ENCODE measurements at regions not wholly inside any gene's neighbourhood (a gene's known extent, or its start where the extent isn't known, plus 50 kb on each side); places are given as distances from the start of the nearest gene placed in this dataset.
"Not testable (repeated sequence)": the region's sequence is repeated elsewhere in the genome, so short reads cannot be mapped to it uniquely, and the experiment has no call there.

DNA sequence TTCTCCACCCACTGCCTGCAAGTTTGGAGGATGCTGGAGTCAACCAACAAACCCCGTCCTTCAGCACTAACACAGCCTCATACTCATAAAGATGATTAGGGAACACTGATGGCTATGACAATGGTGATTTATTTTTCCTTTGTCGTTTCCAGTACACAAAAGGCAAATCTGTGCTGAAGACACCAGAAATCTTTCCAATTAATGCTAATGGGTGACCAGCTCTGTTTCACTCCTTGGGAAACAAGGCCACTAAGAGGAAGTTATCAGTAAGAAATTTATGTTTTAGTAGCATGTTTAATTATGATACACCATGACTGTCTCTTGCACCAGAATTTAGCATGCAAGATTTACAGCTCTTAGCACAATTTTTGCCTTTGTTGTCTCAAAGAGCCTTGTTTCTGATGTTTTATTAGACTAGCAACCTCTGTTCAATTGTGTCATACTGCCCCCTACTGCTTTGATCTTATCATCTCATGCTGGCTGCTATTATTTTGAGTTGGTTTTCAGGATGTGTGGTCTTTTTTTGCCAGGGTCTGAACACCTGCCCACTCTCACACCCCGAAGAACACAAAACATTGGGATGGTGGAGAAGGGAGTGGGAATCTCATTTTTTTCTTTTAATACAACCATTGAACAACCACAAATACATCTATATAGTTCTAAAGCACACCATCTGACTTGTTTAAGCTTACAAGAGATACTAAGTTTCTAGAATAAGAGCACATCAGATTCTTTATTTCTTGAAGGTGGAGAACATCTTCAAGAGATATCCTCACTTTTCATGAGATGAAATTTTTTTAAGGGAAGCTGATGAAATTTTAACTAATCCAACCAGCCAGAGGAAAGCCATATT lies 160.9 kb downstream of the SPTSSA start:
- DNase-seq (ENCODE audit: extremely low read depth in 1 of 2, low read depth in 1 of 2) = no peak

GRCh38 chr14:34300330-34300729 lies 161.7 kb downstream of the SPTSSA start:
- no peak for DNase-seq (ENCODE audit: extremely low read depth in 1 of 2, low read depth in 1 of 2)

GRCh38 chr14:34299360-34299759 lies 162.7 kb downstream of the SPTSSA start:
- no peak for DNase-seq (ENCODE audit: extremely low read depth in 1 of 2, low read depth in 1 of 2)

- no peak for DNase-seq (ENCODE audit: extremely low read depth in 1 of 2, low read depth in 1 of 2)
Observed at GRCh38 chr14:34297786-34298520, 164.1 kb downstream of the SPTSSA start.

GRCh38 chr14:34283590-34283989 lies 178.4 kb downstream of the SPTSSA start:
- no peak for DNase-seq (ENCODE audit: extremely low read depth in 1 of 2, low read depth in 1 of 2)

- DNase-seq (ENCODE audit: extremely low read depth in 1 of 2, low read depth in 1 of 2) = no peak
Observed at GRCh38 chr14:34277191-34277590, 184.8 kb downstream of the SPTSSA start.

GRCh38 chr14:34275530-34275929 lies 186.5 kb downstream of the SPTSSA start:
- DNase-seq (ENCODE audit: extremely low read depth in 1 of 2, low read depth in 1 of 2) = no peak

DNA sequence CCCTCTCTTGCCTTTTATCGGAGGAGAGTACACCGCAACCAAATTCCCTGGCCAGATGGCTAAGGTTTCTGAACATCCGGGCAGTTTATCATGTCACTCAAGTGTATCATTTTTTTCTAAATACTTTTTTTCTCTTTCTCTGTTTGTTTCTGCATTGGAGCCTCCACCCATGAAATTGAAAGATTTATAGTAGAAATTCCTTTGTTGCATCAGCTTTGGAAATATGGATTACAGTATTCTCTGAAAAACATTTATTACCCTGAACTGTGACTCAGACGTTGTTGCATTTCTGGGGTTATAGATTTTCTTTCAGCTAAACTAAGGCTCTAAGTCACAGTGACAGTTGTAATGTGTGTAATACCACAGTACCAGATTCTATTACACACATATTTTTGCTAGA lies 187.0 kb downstream of the SPTSSA start:
- no peak for DNase-seq (ENCODE audit: extremely low read depth in 1 of 2, low read depth in 1 of 2)

DNA sequence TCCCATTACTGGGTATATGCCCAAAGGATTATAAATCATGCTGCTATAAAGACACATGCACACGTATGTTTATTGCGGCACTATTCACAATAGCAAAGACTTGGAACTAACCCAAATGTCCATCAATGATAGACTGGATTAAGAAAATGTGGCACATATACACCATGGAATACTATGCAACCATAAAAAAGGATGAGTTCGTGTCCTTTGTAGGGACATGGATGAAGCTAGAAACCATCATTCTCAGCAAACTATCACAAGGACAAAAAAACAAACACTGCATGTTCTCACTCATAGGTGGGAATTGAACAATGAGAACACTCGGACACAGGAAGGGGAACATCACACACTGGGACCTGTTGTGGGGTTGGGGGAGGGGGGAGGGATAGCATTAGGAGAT lies 188.3 kb downstream of the SPTSSA start:
- DNase-seq (ENCODE audit: extremely low read depth in 1 of 2, low read depth in 1 of 2) = not testable (repeated sequence)

DNA sequence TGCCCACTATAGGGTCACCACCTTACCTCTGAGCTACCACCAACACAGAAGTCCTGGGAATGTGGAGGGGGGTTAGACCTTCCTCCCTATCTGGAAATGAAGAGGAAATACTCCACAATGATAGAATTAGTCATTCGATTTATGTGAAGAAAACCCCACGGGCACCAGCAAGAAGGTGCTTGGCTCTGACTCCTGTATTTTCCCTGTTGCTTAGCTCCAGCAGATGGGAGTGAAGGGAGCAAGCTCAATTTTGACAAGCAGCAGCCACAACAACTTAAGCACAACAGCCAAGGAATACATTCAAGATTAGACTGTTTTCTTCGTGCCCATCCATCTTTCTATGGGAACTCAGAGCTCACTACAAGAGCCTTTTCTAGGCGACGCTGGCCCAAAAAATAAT lies 191.7 kb downstream of the SPTSSA start:
- no peak for DNase-seq (ENCODE audit: extremely low read depth in 1 of 2, low read depth in 1 of 2)

DNA sequence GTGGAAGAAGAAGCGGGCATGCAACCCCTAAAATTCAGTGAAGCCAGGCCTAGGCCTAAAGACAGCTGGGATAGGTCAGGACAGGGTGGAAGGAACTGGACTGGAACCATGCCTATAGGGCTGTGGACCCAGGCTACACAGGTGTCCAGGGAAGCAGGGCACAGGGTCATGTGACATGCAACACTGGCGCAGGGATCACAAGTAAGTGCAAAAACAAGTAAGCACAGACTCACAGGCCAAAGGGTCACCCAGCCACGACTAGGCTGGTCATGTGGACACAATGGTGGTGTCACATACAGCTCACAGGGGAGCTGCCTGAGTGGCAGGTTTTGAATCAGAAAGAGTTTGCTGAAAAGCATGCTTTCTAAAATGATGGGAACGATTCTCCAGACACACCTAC lies 195.7 kb downstream of the SPTSSA start:
- DNase-seq (ENCODE audit: extremely low read depth in 1 of 2, low read depth in 1 of 2) = no peak

GRCh38 chr14:34262127-34262910 lies 199.7 kb downstream of the SPTSSA start:
- no peak for DNase-seq (ENCODE audit: extremely low read depth in 1 of 2, low read depth in 1 of 2)

GRCh38 chr14:34259996-34260395 lies 202.0 kb downstream of the SPTSSA start:
- no peak for DNase-seq (ENCODE audit: extremely low read depth in 1 of 2, low read depth in 1 of 2)

GRCh38 chr14:34258318-34258717 lies 203.7 kb downstream of the SPTSSA start:
- no peak for DNase-seq (ENCODE audit: extremely low read depth in 1 of 2, low read depth in 1 of 2)

DNA sequence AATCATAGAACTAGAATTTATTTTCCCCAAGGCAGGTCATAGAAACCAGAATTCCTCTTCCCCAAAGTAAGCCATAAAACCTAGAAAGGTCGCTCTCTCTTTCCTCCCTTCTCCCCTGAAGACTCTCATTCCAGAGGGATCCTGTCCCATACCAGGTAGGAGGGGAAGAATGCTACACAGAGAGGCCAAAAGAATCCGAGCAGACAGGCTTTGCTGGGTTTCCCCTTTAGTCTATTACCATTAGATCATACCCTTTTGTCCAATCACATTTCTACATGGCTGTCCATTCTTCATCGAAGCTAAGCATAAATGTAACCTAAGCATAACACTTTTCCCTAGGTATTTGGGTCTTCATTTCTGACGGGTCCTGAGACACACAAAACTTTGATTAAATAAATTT lies 204.5 kb downstream of the SPTSSA start:
- no peak for DNase-seq (ENCODE audit: extremely low read depth in 1 of 2, low read depth in 1 of 2)

GRCh38 chr14:34256223-34256622 lies 205.8 kb downstream of the SPTSSA start:
- no peak for DNase-seq (ENCODE audit: extremely low read depth in 1 of 2, low read depth in 1 of 2)

DNA sequence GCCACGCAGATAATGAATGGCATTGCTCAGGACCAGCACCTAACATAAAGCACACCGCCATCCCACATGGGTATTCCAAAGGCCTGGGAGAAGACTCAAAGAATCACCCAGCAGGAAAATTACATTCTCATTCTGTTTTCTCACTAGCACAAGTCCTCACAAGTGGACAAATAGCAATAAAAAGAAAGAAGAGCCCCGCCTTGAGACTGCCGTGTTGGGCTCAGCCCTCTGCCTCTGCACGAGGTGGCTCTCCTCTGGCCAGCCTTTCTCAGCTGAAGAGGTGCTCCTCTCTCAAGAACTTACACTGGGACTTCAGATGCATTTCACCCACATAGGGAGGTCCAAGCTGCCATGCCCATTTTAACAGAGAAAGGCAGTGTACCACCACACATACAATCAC lies 207.5 kb downstream of the SPTSSA start:
- DNase-seq (ENCODE audit: extremely low read depth in 1 of 2, low read depth in 1 of 2) = no peak

- no peak for DNase-seq (ENCODE audit: extremely low read depth in 1 of 2, low read depth in 1 of 2)
Observed at GRCh38 chr14:34254031-34254430, 208.0 kb downstream of the SPTSSA start.

GRCh38 chr14:34252227-34252626 lies 209.8 kb downstream of the SPTSSA start:
- no peak for DNase-seq (ENCODE audit: extremely low read depth in 1 of 2, low read depth in 1 of 2)

DNA sequence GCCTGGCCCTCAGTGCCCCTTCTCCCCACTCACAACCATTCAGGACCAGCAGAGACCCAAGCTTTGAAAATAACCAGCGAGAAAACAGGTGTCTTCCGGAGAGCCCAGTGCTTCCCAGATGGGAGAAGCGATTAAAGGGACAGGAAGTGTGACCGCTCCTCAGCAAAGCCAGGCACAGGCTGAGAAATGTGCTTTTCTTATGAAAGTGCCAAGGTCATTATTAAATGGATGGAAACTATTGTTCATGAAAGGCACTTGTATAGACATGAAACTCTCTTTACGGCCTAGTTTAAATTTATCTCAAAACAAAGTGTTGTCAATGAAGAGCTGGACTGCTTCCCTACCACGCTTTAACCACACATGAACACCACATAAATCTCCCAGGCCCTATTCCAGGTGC lies 210.4 kb downstream of the SPTSSA start:
- no peak for DNase-seq (ENCODE audit: extremely low read depth in 1 of 2, low read depth in 1 of 2)

DNA sequence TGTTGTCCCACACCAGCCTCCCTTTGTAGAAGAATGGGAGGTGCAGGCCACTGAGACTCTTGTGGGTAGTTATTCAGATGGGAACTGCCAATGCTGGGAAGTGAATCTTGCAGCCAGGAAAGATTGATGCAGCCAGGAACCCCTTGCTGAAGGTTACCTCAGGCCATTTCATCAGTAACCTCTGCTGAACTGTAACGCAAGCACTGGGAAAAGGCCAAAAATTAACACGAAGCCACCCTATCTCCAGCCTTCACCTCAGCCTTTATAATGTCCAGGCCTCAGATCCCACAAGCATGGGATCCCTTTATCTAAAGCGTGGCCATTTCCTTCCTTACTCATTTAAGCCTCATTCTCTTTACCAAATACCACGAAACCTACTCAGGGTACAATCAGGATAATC lies 211.1 kb downstream of the SPTSSA start:
- no peak for DNase-seq (ENCODE audit: extremely low read depth in 1 of 2, low read depth in 1 of 2)
